ENCODE measurements at regions not wholly inside any gene's neighbourhood (a gene's known extent, or its start where the extent isn't known, plus 50 kb on each side); places are given as distances from the start of the nearest gene placed in this dataset.

GRCh38 chr10:2616215-2616614, 451.1 kb upstream of the PFKP start:
- intact Hi-C loops (cut with micrococcal nuclease): no loop called here
- H3K9ac ChIP-seq (ENCODE audit: low read length): no peak overlapping the region
- H3K4me2 ChIP-seq (ENCODE audit: low read length): no peak overlapping the region
- H3K4me1 ChIP-seq (ENCODE audit: insufficient read depth, low read length): no peaks in the 10 kb centered on the region
- no TSS peak for BruUV-seq (replicated peaks)
- DNase-seq: no peak
- H3K79me2 ChIP-seq (ENCODE audit: low read length): no peaks in the 10 kb centered on the region
- H3K36me3 ChIP-seq (ENCODE audit: low read depth, low read length): no peaks in the 10 kb centered on the region; the same call in 1 of the 2 replicates
- CTCF ChIA-PET: no interaction called here
- no peaks in the 10 kb centered on the region for H3K27me3 ChIP-seq (ENCODE audit: low read length)
- H3K9me3 ChIP-seq (ENCODE audit: low read length): no peaks in the 10 kb centered on the region
- TF ChIP-seq CTCF (conservative IDR thresholded peaks at IDR 0.05; ENCODE audit: low read depth, low read length): no peak
- no peak for TF ChIP-seq EZH2 (IDR thresholded peaks at IDR 0.05; ENCODE audit: low read length, unreplicated experiment)
- no peak for TF ChIP-seq EZH2phosphoT487 (IDR thresholded peaks at IDR 0.05; ENCODE audit: borderline replicate concordance, low read length)
- H2AFZ ChIP-seq (ENCODE audit: low read length): no peak overlapping the region
- no peaks in the 10 kb centered on the region for H3K9me2 ChIP-seq (replicated peaks; ENCODE audit: low read length)
- H3F3A ChIP-seq (ENCODE audit: low read length, unreplicated experiment): no peaks in the 10 kb centered on the region
- POLR2A ChIA-PET (ENCODE audit: unreplicated experiment): no interaction called here
- H3K27ac ChIP-seq (ENCODE audit: low read length): no peak overlapping the region
- H4K20me1 ChIP-seq (ENCODE audit: low read length): no peaks in the 10 kb centered on the region
- H3K4me3 ChIP-seq (ENCODE audit: low read length): no peak overlapping the region
- ATAC-seq: no peak

DNA sequence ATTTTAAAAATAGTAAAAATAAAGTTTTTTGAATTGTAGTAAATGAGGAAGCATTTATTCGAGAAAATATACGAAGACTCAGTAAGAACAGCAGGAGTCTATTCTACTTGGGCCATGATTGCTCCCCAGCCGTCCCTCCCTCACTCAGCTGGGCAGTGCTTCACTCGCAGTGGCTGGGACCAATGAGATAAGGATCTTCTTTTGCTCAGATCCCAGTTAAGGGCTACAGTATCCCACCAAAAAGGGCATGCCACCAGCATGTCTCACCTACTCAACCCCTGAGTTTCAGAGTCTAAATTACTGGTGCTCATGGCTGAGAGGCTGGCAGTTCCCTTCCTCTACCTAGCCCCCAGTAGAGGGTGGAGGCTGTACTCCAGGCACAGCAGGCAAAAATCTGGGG, 455.7 kb upstream of the PFKP start:
- ATAC-seq (no peak), DNase-seq (no peak)
- Histone ChIP-seq H3K9ac (ENCODE audit: low read length) (no peak overlapping the region), H3K27me3 (ENCODE audit: low read length) (no peaks in the 10 kb centered on the region), H3K27ac (ENCODE audit: low read length) (no peak overlapping the region), H3F3A (ENCODE audit: low read length, unreplicated experiment) (no peaks in the 10 kb centered on the region), H3K9me3 (ENCODE audit: low read length) (no peaks in the 10 kb centered on the region), H3K36me3 (ENCODE audit: low read depth, low read length) (no peaks in the 10 kb centered on the region), H4K20me1 (ENCODE audit: low read length) (no peaks in the 10 kb centered on the region), H3K4me1 (ENCODE audit: insufficient read depth, low read length) (no peaks in the 10 kb centered on the region), H3K4me2 (ENCODE audit: low read length) (no peak overlapping the region), H3K9me2 (replicated peaks; ENCODE audit: low read length) (no peaks in the 10 kb centered on the region), H2AFZ (ENCODE audit: low read length) (no peak overlapping the region), H3K4me3 (ENCODE audit: low read length) (no peak overlapping the region), H3K79me2 (ENCODE audit: low read length) (no peaks in the 10 kb centered on the region)
- TF ChIP-seq EZH2 (IDR thresholded peaks at IDR 0.05; ENCODE audit: low read length, unreplicated experiment) (no peak), EZH2phosphoT487 (IDR thresholded peaks at IDR 0.05; ENCODE audit: borderline replicate concordance, low read length) (no peak), CTCF (conservative IDR thresholded peaks at IDR 0.05; ENCODE audit: low read depth, low read length) (no peak)
- intact Hi-C loops (cut with micrococcal nuclease): no loop called here
- CTCF ChIA-PET: no interaction called here
- BruUV-seq (replicated peaks): no TSS peak
- POLR2A ChIA-PET (ENCODE audit: unreplicated experiment): no interaction called here

- DNase-seq (no peak), ATAC-seq (no peak)
- Histone ChIP-seq H4K20me1 (ENCODE audit: low read length) (no peaks in the 10 kb centered on the region), H3K9ac (ENCODE audit: low read length) (no peak overlapping the region), H3K27me3 (ENCODE audit: low read length) (no peaks in the 10 kb centered on the region), H3K4me2 (ENCODE audit: low read length) (no peak overlapping the region), H3K36me3 (ENCODE audit: low read depth, low read length) (no peaks in the 10 kb centered on the region), H3K9me3 (ENCODE audit: low read length) (no peaks in the 10 kb centered on the region), H3K9me2 (replicated peaks; ENCODE audit: low read length) (no peaks in the 10 kb centered on the region), H3K79me2 (ENCODE audit: low read length) (no peaks in the 10 kb centered on the region), H3K4me1 (ENCODE audit: insufficient read depth, low read length) (no peaks in the 10 kb centered on the region), H2AFZ (ENCODE audit: low read length) (no peak overlapping the region), H3K27ac (ENCODE audit: low read length) (no peak overlapping the region), H3K4me3 (ENCODE audit: low read length) (no peak overlapping the region), H3F3A (ENCODE audit: low read length, unreplicated experiment) (no peaks in the 10 kb centered on the region)
- POLR2A ChIA-PET (ENCODE audit: unreplicated experiment): no interaction called here
- TF ChIP-seq CTCF (conservative IDR thresholded peaks at IDR 0.05; ENCODE audit: low read depth, low read length) (no peak), EZH2phosphoT487 (IDR thresholded peaks at IDR 0.05; ENCODE audit: borderline replicate concordance, low read length) (no peak), EZH2 (IDR thresholded peaks at IDR 0.05; ENCODE audit: low read length, unreplicated experiment) (no peak)
- CTCF ChIA-PET: no interaction called here
- intact Hi-C loops (cut with micrococcal nuclease): no loop called here
- BruUV-seq (replicated peaks): no TSS peak
Measured at GRCh38 chr10:2610946-2611345, 456.4 kb upstream of the PFKP start.

All from PC-3 (cell line).